Upper lobe of left lung (tissue), 4 donors: ENCODE measurements at regions not wholly inside any gene's neighbourhood (a gene's known extent, or its start where the extent isn't known, plus 50 kb on each side); places are given as distances from the start of the nearest gene placed in this dataset.

Experiments
- POLR2A ChIP-seq, 4 donors: fragments of 450-650 bp; IDR thresholded peaks; one replicate each; pipeline ENCODE4 v1.5.1; 2016 to 2017; ENCODE audit warnings: antibody characterized with exemption in 4 of 4, mild to moderate bottlenecking in 2 of 4
- POLR2AphosphoS5 ChIP-seq, 2 donors: sonication (generic); formaldehyde crosslinking; IDR thresholded peaks; one replicate each; pipeline ENCODE4 v1.5.1; 2017; ENCODE audit warnings: antibody characterized with exemption in 2 of 2

DNA sequence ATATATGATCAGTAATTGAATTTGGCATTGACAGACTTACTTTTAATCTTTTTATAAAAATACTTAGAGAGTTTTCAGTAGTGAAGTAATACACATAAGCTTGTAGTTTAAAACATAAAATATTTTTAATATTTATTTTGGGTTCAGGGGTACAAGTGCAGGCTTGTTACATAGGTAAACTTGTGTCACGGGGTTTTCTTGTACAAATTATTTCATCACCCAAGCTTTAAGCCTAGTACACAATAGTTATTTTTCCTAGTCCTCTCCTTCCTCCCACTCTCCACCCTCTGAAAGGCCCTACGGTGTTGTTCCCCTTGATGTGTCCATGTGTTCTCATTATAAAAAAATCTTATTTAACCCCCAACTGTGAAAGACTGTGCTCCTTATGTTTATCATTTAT lies 1397.8 kb upstream of the RAG2 start:
- TF ChIP-seq POLR2AphosphoS5 (IDR thresholded peaks at IDR 0.05) = no peak
- TF ChIP-seq POLR2A (IDR thresholded peaks at IDR 0.05) = no peak
